ENCODE measurements at regions not wholly inside any gene's neighbourhood (a gene's known extent, or its start where the extent isn't known, plus 50 kb on each side); places are given as distances from the start of the nearest gene placed in this dataset.

GRCh38 chr4:13067077-13067476 lies 417.1 kb downstream of the RAB28 start:
- TF ChIP-seq CTCF (conservative IDR thresholded peaks at IDR 0.05; ENCODE audit: low read depth, low read length) (no peak), EZH2phosphoT487 (IDR thresholded peaks at IDR 0.05; ENCODE audit: borderline replicate concordance, low read length) (no peak)

Measured in PC-3 (cell line).